Retinal pigment epithelial cell (primary cell): ENCODE measurements at regions not wholly inside any gene's neighbourhood (a gene's known extent, or its start where the extent isn't known, plus 50 kb on each side); places are given as distances from the start of the nearest gene placed in this dataset.

Experiments
- DNase-seq: peaks from one replicate; pipeline ENCODE4 v3.0.0-alpha.2; 2010; ENCODE audit warnings: low read depth
- H3K4me3 ChIP-seq: 2 replicates; pipeline ENCODE4 v1.5.1; 2011; ENCODE audit warnings: mild to moderate bottlenecking, low read length, control low read depth, moderate library complexity
- TF ChIP-seq, protein P1 (sequence below): conservative IDR thresholded peaks from 2 replicates; pipeline ENCODE4 v1.5.1; 2011; ENCODE audit warnings: low read depth, low read length, control low read depth, inconsistent platforms

GRCh38 chr10:2759233-2759632 lies 308.1 kb upstream of the PFKP start:
- no peak for DNase-seq
- no peak overlapping the region for H3K4me3 ChIP-seq
- TF ChIP-seq, protein P1, sequence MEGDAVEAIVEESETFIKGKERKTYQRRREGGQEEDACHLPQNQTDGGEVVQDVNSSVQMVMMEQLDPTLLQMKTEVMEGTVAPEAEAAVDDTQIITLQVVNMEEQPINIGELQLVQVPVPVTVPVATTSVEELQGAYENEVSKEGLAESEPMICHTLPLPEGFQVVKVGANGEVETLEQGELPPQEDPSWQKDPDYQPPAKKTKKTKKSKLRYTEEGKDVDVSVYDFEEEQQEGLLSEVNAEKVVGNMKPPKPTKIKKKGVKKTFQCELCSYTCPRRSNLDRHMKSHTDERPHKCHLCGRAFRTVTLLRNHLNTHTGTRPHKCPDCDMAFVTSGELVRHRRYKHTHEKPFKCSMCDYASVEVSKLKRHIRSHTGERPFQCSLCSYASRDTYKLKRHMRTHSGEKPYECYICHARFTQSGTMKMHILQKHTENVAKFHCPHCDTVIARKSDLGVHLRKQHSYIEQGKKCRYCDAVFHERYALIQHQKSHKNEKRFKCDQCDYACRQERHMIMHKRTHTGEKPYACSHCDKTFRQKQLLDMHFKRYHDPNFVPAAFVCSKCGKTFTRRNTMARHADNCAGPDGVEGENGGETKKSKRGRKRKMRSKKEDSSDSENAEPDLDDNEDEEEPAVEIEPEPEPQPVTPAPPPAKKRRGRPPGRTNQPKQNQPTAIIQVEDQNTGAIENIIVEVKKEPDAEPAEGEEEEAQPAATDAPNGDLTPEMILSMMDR: no peak

- no peak for DNase-seq
- H3K4me3 ChIP-seq: no peak overlapping the region
- TF ChIP-seq, protein P1: no peak
These were observed 312.4 kb upstream of the PFKP start for GRCh38 chr10:2754943-2755342.

DNA sequence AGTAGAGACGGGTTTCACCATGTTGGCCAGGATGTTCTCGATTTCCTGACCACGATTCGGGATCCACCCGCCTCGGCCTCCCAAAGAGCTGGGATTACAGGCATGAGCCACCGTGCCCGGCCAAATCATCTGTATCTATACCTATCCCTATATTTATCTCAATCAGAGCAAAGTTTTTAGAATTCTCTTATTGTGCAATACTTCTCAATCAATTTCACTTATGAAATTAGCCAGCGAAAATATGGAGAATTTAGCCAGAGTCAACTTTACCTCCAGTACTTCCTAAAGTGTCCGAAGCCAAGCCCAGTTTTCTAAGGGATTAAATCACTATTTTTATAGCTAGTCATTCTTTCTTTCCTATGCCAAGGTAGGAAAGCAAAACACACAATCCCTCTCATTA lies 319.1 kb upstream of the PFKP start:
- TF ChIP-seq, protein P1: no peak
- no peak for DNase-seq
- H3K4me3 ChIP-seq: no peak overlapping the region

GRCh38 chr10:2746638-2747037 lies 320.7 kb upstream of the PFKP start:
- TF ChIP-seq, protein P1: no peak
- no peak for DNase-seq
- no peak overlapping the region for H3K4me3 ChIP-seq

GRCh38 chr10:2745666-2746065 lies 321.7 kb upstream of the PFKP start:
- TF ChIP-seq, protein P1: no peak
- no peak for DNase-seq
- H3K4me3 ChIP-seq: no peak overlapping the region

DNA sequence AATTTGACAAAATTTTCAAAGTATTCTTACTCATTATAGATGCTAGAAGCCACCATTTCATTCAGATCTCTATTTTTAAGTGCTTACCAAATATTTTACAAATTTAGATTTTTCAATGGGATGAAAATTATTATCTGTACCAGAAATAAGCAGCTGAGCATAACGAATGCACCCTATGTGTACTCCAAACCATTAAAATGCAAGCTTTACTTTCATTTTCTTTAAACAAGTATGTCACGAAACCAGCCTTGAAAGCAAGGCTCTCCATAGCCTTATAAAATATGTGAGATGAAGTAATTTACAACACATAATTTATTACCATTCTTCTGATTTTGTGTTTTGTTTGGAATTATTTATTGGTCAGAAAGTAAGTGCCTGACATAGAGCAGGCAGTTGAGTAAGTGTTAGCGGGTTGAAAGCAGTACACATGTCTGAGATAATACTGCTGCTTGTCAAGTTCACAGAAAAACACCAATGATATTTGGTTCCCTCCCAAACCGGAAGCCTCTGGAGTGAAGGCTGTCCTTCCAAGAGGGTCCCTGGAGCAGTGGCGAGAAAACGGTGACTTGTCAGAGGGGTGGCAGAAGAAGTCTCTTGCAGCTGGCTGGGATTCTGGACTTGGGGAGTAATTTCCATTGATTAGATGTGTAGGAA lies 322.7 kb upstream of the PFKP start:
- no peak overlapping the region for H3K4me3 ChIP-seq
- no peak for DNase-seq
- TF ChIP-seq, protein P1: no peak

DNA sequence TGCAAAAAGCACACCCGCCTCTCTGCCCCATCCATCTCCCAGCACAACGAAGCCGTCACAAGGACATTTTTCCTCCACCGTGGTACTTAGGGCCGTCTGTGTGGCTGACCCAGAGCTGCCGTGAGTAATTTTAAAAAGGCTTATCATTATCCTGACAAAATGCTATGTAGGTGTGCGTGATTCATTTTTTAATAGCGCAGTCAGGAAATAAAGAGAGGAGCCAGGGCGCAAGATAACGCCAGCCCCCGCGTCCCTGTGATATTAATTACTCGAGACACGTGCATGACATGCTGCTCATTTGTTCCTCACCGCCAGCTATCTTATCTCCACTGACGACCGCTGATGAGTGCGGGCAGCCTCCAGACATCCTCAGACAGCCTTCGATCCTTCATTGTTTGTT lies 332.7 kb upstream of the PFKP start:
- TF ChIP-seq, protein P1: no peak
- no peak for DNase-seq
- no peak overlapping the region for H3K4me3 ChIP-seq
